ENCODE measurements at regions not wholly inside any gene's neighbourhood (a gene's known extent, or its start where the extent isn't known, plus 50 kb on each side); places are given as distances from the start of the nearest gene placed in this dataset.

GRCh38 chr16:59740858-59741257 lies 1006.7 kb upstream of the GOT2 start:
- Histone ChIP-seq H3K9me3 (ENCODE audit: low read depth) (no peaks in the 10 kb centered on the region), H3K4me3 (no peak overlapping the region), H3K36me3 (no peaks in the 10 kb centered on the region), H3K27ac (no peak overlapping the region), H3K27me3 (no peaks in the 10 kb centered on the region), H3K4me1 (ENCODE audit: low read depth) (no peaks in the 10 kb centered on the region)
- DNase-seq (ENCODE audit: low read depth in 1 of 2, low spot score in 1 of 2) = no peak
- no peak for TF ChIP-seq CTCF (IDR thresholded peaks at IDR 0.05; ENCODE audit: low read depth, low read length)

DNA sequence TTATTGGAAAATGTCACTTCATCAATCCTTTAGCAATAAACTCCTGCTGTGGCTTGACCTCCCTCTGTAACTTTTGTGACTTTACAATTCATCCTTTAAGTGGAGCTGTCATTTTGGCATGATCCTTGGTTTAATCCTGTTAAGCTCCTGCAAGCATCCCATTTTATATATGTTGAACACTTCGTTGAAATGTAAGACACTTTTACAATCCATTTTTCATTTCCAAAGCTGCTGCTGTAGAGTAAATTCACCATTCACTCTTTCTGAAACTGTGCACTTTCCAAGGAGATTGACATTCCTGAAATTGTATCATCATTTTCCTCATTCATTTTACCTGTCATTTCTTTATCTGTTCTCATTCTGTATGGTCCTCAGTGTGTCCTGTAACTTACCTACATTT lies 1003.2 kb upstream of the GOT2 start:
- Histone ChIP-seq H3K36me3 (no peaks in the 10 kb centered on the region), H3K4me1 (ENCODE audit: low read depth) (no peaks in the 10 kb centered on the region), H3K9me3 (ENCODE audit: low read depth) (no peaks in the 10 kb centered on the region), H3K4me3 (no peak overlapping the region), H3K27me3 (no peaks in the 10 kb centered on the region), H3K27ac (no peak overlapping the region)
- TF ChIP-seq CTCF (IDR thresholded peaks at IDR 0.05; ENCODE audit: low read depth, low read length) = no peak
- no peak for DNase-seq (ENCODE audit: low read depth in 1 of 2, low spot score in 1 of 2)

DNA sequence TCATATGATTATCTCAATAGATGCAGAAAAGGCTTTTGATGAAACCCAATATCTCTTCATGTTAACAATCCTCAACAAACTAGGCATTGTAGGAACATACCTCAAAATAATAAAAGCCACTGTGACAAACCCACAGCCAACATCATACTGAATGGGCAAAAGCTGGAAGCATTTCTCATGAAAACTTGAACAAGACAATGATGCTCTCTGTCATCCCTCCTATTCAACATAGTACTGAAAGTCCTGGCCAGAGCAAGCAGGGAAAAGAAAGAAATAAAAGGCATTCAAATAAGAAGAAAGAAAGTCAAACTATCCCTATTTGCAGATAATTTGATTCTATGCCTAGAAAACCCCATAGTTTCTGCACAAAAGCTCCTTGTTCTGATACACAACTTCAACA lies 999.2 kb upstream of the GOT2 start:
- Histone ChIP-seq H3K27me3 (no peaks in the 10 kb centered on the region), H3K27ac (no peak overlapping the region), H3K4me3 (no peak overlapping the region), H3K4me1 (ENCODE audit: low read depth) (no peaks in the 10 kb centered on the region), H3K9me3 (ENCODE audit: low read depth) (no peaks in the 10 kb centered on the region), H3K36me3 (no peaks in the 10 kb centered on the region)
- DNase-seq (ENCODE audit: low read depth in 1 of 2, low spot score in 1 of 2) = no peak
- no peak for TF ChIP-seq CTCF (IDR thresholded peaks at IDR 0.05; ENCODE audit: low read depth, low read length)

DNA sequence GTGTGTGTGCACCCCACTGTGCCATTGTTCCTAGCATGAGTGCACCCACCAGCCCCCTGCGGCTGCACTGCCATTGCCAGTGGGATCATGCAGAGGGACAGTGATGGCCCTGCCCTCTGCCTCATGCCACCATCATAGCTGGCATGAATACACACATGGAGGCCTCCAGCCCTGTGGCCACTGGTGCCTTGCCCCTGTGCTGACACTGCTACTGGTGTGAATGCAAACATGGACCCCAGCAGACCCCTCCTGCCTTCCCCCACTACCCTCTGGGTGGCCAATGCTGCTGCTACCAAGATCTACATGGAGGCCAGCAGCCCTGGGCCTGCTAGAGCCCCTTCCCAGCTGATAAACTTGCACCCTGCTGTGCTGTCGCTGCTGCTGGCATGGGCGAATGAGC lies 995.5 kb upstream of the GOT2 start:
- no peak overlapping the region for H3K4me3 ChIP-seq
- no peak overlapping the region for H3K27ac ChIP-seq
- no peaks in the 10 kb centered on the region for H3K36me3 ChIP-seq
- DNase-seq (ENCODE audit: low read depth in 1 of 2, low spot score in 1 of 2) = no peak
- no peaks in the 10 kb centered on the region for H3K27me3 ChIP-seq
- no peak for TF ChIP-seq CTCF (IDR thresholded peaks at IDR 0.05; ENCODE audit: low read depth, low read length)
- no peaks in the 10 kb centered on the region for H3K4me1 ChIP-seq (ENCODE audit: low read depth)
- no peaks in the 10 kb centered on the region for H3K9me3 ChIP-seq (ENCODE audit: low read depth)

DNA sequence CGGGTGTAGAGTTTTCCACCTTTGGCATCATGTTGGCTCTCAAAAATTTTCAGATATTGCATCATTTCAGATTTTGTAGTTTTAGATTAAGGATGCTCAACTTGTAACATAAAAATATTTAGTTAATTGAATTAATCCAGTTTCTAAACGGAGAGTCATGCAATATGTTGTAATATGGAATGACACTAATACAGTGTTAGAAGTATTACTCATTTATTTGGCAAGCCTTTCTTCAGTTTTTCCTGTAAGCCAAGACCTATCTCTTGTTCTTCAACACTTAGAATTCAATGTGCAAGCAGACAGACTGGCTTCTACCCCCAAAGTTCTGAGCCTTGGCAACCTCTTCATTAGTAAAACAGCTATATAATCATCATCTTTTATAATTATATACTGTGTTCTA lies 985.0 kb upstream of the GOT2 start:
- Histone ChIP-seq H3K4me1 (ENCODE audit: low read depth) (no peaks in the 10 kb centered on the region), H3K4me3 (no peak overlapping the region), H3K36me3 (no peaks in the 10 kb centered on the region), H3K27ac (no peak overlapping the region), H3K9me3 (ENCODE audit: low read depth) (no peaks in the 10 kb centered on the region), H3K27me3 (no peaks in the 10 kb centered on the region)
- DNase-seq (ENCODE audit: low read depth in 1 of 2, low spot score in 1 of 2) = no peak
- no peak for TF ChIP-seq CTCF (IDR thresholded peaks at IDR 0.05; ENCODE audit: low read depth, low read length)

Data from cardiac muscle cell (in vitro differentiated cells and primary cell).